OCI-LY3 (cell line): ENCODE measurements at regions not wholly inside any gene's neighbourhood (a gene's known extent, or its start where the extent isn't known, plus 50 kb on each side); places are given as distances from the start of the nearest gene placed in this dataset.

Experiments
- CTCF ChIP-seq: fragments of 200-600, 300-600 bp; sonication (generic); IDR thresholded peaks from 2 replicates; pipeline ENCODE4 v1.5.1; 2014; ENCODE audit warnings: antibody characterized with exemption, low read length, low read depth
- EZH2phosphoT487 ChIP-seq: fragments of 200-600 bp; shearing (Covaris generic); IDR thresholded peaks from 2 replicates; pipeline ENCODE4 v1.6.1; 2018; ENCODE audit warnings: antibody characterized with exemption, mixed run types, low read depth

- TF ChIP-seq CTCF, result no peak
- TF ChIP-seq EZH2phosphoT487, result no peak
These were observed 217.7 kb upstream of the CENPE start for GRCh38 chr4:103415801-103416200.
